Activated CD4-positive, CD25-positive, alpha-beta regulatory T cell treated with anti-CD3 and anti-CD28 coated beads, Interleukin-2, amount 50 U/mL, for 24 hours (primary cell): ENCODE measurements at regions not wholly inside any gene's neighbourhood (a gene's known extent, or its start where the extent isn't known, plus 50 kb on each side); places are given as distances from the start of the nearest gene placed in this dataset.
A peak's percentile ranks its signal among the peaks of the same experiment; 100 is the strongest.
"Not testable (repeated sequence)": the region's sequence is repeated elsewhere in the genome, so short reads cannot be mapped to it uniquely, and the experiment has no call there.

Experiments used
- ATAC-seq, 2 donors: fragments of 150-1000 bp; cut with Tn5 transposase; one replicate each; pipeline ENCODE4 v1.10.0; 2021; ENCODE audit warnings: mild to moderate bottlenecking in 1 of 2, moderate library complexity in 1 of 2

GRCh38 chrX:65879977-65880799 is 159.7 kb downstream of the VSIG4 start:
- ATAC-seq, result no peak

DNA sequence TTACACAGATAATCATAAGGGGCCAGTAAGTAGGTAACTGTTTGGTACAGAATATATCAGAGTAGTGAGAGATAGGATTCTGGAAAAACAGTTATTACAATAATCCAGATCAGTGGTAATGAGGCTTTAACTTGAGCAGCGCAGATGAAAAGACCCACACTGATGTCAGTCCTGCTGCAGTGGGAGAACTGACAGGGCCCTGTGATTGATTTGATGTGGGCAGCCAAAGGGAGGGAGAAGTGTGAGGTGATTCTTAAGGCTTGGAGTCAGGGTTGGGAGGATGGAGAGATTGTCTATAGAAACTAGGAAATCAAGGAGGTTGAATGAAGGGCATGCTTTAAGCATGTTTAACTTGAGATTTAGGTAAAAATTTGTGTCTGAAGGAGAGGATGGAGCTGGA is 161.4 kb downstream of the VSIG4 start:
- no peak for ATAC-seq

DNA sequence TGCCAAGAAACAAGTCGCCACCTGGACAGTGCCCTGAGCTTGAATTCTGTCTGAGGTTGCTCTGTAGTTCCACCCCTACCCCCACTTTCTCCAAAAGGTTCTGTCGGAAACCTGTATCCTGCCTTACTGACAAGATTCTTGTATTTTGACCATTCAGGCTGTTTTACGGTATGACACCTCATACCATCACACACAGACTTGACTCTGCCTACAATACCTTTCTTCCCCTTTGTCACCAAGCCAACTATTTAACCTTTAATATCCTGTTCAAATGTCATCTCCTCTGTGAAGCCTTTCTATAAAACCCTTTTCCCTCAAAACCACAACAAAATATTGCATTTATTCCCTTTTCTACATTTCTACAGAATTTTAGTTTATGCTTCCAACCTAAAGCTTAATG is 161.9 kb downstream of the VSIG4 start:
- no peak for ATAC-seq

DNA sequence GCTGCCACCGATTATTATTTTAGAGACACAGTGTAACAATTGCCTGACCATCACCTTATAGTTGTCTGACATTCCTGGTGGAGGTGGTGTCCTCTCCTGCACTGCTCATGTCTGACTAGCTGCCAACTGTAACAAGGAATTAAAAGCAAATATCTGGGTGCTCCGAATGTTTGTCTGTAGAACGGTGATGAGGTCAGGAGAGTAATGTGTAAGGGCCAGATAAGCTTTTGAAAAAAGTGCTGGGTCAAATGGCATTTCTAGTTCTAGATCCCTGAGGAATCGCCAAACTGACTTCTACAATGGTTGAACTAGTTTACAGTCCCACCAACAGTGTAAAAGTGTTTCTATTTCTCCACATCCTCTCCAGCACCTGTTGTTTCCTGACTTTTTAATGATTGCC is 164.3 kb downstream of the VSIG4 start:
- not testable (repeated sequence) for ATAC-seq

DNA sequence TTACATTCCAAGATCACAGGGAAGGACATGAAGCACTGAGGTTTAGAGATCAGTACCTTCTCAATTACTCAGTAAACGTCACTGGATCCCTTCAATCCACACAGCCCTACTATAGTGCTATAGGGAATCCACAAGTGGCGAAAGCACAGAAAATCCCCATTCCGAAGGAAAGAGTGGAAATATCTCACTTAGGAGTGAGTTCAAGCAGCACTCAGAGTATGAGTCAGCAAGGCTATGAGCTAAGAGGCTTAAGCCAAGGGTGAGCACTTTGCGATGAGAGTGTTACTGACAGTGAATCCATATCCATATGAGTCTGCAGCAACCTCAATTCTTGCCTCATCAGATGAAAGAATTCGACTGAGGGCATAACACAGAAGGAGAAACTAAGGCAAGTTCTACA is 165.1 kb downstream of the VSIG4 start:
- ATAC-seq, result no peak

DNA sequence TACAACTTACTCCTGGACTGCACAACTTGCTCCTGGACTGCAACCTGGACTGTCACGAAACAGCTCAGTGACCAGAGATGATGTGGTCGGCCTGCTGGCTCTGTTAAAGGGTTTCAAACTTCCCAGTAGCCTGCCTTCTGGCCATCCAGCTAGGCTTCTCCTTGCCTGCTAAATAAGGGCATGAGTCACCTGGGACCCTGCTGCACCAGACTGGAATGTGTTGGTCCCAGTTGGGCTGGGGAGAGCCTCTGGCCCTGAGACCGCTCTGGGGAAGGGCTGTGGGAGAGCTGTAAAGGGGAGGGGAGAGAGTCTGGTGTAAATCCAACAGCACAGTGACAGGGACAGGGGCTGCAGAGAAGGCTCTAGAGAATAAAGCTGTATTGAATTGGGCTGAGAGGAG is 165.8 kb downstream of the VSIG4 start:
- ATAC-seq, result no peak

DNA sequence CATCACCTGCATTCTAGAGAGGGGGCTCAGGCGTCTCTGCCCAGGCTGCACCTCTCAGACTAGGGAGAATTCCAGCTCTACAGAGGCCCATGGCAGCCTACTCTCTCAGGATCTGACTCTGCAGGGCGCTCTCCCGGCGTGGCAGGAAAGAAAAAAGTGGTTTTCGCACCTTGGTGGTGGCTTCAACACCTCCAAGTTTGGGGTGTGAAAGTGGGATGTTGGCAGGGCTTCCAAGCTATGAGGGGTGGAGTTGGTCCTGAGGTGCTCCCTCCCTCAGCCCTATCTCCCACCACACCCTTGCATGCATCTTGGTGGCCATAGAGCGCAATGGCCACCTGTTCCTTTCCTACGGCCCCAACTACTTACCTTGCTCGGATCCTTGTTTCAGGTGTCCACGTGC is 166.5 kb downstream of the VSIG4 start:
- no peak for ATAC-seq

- no peak for ATAC-seq
These were observed 168.1 kb downstream of the VSIG4 start for GRCh38 chrX:65871671-65872311.

DNA sequence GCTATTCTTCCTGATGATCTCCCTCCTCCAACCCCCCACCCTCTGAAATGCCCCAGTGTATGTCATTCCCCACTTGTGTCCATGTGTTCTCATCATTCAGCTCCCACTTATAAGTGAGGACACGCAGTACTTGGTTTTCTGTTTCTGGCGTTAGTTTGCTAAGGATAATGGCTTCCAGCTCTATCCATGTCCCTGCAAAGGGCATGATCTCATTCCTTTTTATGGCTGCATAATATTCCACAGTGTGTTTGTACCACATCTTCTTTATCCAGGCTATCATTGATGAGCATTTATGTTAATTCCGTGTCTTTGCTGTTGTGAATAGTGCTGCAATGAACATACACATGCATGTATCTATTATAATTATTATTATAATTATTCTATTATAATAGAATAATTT is 169.3 kb downstream of the VSIG4 start:
- not testable (repeated sequence) for ATAC-seq

DNA sequence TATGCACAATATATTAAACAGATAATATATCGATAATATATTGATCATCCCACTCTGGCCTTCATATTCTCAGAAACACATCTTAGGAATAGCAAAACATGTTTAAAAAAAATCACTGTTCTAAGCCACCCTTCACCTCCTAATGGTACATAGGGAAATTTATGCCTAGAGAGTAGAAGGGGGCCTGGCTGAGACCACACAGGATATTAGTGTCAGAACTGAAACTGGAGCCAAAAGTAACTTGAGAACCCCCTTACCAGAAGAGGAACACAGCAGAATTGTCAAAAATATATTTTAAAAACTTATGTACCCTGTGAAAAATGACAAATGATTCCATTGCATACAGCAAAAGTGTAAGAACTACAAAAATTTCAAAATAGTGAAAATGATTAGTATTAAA is 173.1 kb downstream of the VSIG4 start:
- no peak for ATAC-seq

DNA sequence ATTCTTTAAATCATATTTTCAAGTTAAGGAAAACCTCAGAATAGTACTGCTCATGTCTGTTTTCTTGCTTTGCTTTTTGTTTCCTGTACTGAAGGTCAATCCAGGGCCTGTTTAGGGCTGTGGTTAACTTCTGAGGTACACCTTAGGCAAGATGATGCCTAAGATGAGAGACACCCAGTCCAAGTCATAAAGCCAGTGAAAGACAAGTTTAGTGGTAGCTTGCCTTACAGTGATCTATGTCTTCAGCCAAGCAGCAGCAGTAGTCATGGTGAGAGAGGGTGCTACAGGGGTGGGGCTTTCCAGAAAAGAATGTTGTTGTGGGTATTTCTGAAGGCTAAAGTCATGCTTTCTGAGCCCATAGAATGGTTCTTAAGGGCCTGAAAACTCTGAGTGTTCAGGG is 173.7 kb downstream of the VSIG4 start:
- peak; percentile 41 to 79 for ATAC-seq

- ATAC-seq, result no peak
These were observed 177.2 kb downstream of the VSIG4 start for GRCh38 chrX:65862638-65863037.

DNA sequence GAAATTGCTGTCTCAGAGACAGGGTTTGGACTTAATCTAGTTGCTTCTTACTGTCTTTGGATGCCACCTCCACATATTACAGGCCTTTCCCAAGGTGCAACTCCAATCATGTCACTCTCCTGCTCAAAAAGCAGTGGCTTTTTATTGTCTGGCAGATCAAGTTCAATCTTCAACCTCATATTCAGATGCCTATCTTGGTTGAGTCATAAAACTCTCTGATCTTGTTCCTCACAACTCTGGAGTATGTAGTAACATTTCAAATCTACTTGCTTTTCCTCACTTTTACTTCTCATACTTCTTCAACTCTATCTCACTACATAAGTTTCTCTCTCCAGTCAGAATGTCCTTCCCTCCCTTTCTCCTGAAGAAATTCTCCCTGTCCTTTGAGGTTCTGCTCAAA is 180.6 kb downstream of the VSIG4 start:
- ATAC-seq, result no peak

GRCh38 chrX:65854437-65854836 is 185.4 kb downstream of the VSIG4 start:
- ATAC-seq, result not testable (repeated sequence)

DNA sequence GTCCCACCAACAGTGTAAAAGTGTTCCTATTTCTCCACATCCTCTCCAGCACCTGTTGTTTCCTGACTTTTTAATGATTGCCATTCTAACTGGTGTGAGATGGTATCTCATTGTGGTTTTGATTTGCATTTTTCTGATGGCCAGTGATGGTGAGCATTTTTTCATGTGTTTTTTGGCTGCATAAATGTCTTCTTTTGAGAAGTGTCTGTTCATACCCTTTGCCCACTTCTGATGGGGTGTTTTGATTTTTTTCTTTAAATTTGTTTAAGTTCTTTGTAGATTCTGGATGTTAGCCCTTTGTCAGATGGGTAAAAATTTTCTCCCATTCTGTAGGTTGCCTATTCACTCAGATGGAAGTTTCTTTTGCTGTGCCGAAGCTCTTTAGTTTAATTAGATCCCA is 183.9 kb downstream of the MSN start:
- not testable (repeated sequence) for ATAC-seq

DNA sequence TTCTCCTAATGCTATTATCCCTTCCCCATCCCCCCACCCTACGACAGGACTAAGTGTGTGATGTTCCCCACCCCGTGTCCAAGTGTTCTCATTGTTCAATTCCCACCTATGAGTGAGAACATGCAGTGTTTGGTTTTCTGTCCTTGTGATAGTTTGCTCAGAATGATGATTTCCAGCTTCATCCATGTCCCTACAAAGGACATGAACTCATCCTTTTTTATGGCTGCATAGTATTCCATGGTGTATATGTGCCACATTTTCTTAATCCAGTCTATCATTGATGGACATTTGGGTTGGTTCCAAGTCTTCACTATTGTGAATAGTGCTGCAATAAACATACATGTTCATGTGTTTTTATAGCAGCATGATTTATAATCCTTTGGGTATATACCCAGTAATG is 183.4 kb downstream of the MSN start:
- ATAC-seq, result not testable (repeated sequence)

DNA sequence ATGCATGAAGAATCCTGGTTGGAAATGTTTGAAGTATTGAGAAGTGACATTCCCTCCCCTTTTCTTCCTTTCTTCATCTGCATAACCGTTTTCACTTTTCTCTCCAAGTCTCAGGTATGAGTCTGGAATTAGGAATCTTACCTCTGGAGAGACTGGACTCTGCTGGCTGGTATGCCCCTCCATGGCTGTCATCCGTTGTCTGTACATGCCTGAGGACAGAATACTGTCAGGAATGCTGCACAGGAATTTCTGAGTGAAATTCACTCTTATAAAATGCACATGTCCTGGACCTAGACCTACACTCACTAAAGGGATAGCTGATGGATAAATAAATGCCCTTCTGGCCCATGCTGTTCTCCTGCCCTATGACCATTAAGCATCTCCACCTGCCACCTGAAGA is 179.5 kb downstream of the MSN start:
- ATAC-seq, result no peak

DNA sequence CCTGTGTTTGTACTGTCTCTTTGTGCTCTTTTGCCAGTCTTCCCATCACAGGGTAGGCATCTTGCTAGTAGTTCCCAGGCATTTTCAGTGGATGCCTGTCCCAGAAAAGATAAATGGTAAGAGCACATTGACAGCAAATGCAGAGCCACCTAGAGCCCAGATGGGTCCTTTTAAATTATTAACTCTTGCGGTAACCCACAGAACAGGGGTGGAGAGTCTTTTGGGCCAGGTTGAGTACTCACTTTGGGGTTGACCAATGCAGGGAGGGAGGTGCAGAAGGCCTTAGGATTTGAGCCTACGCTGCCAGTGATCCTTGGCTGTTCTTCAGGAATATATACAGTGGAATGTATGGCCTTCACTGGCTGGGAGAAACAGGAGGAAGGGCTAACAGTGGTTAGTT is 173.8 kb downstream of the MSN start:
- ATAC-seq, result no peak

DNA sequence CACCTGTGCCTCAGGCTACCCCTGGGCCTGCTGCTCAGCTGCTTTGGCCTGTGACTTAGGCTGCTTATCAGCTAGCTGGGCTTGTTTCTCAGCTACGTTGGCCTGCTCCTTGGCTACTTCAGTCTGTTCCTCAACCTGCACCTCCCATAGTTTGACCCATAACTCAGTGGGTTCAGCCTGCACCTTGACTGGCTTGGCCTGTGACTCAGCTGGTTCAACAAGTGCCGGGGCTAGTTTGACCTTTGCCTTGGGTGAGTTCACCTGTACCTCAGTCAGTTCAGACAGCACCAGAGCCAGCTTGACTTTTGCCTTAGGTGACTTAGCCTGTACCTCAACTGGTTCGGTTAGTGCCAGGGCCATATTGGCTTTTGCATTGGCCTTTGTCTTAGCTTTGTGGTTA is 171.2 kb downstream of the MSN start:
- no peak for ATAC-seq

DNA sequence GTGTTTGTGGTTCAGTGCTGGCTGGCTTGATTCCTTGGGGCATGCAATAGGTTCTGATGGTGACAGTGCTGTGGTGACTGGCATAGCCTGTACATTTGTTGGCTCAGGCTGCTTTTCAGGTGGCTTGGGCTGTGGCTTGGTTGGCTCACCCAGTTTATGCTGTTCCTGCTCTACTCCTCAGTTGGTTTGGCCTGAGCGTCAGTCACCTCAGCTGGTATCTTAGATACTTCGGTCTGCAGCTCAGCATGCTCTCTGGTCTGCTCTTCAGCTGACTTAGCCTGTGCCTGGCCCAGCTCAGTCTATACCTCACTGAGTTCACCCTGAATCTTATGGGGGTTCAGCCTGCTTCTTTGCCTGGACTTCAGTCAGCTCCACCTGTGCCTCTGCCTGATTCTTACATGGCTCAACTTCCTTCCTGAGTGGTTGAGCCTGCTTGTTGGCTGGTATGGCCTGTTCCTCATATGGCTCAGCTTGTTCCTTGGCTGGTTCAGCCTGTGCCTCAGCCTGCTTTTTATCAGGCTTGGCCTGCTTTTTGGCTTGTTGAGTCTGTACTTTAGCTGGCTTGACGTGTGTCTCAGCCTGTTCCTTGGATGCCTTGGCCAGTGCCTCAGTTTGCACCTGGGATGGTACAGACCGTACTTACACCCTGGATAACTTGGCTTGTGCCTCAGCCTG is 170.6 kb downstream of the MSN start:
- no peak for ATAC-seq

- ATAC-seq, result no peak
These were observed 163.8 kb downstream of the MSN start for GRCh38 chrX:65831268-65831667.

DNA sequence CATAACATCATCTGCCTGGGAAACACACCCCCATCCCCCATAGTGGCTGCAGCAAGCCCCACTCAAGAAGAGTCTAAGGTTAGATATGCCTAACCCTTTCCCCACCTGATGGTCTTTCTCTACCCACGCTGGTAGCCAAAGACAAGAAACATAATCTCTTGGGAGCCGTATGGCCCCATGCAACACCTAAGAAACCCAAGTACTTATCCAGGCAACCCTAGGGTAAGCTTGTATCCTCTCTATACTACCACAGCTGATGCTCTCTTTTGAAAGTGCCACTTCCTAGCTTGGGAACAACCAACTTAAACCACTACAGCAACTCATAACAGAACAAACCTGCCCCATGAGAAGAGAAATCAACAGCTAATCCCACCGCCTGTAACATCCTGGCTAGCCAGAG is 161.1 kb downstream of the MSN start:
- ATAC-seq, result no peak

DNA sequence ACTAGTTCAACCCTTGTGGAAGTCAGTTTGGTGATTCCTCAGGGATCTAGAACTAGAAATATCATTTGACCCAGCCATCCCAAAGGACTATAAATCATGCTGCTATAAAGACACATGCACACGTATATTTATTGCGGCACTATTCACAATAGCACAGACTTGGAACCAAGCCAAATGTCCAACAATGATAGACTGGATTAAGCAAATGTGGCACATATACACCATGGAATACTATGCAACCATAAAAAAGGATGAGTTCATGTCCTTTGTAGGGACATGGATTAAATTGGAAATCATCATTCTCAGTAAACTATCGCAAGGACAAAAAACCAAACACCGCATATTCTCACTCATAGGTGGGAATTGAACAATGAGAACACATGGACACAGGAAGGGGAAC is 157.8 kb downstream of the MSN start:
- ATAC-seq, result not testable (repeated sequence)
